Esophagus squamous epithelium (tissue), 5 donors: ENCODE measurements at regions not wholly inside any gene's neighbourhood (a gene's known extent, or its start where the extent isn't known, plus 50 kb on each side); places are given as distances from the start of the nearest gene placed in this dataset.

ENCODE experiments used
- DNase-seq: peaks from one replicate; lab custom pipeline; 2025; lab: John Stamatoyannopoulos, UW
- H3K27ac ChIP-seq, 4 donors: fragments of 200-600 bp; sonication (generic); one replicate each; pipeline ENCODE4 v1.5.1; 2016 to 2019; ENCODE audit warnings: mild to moderate bottlenecking in 1 of 4
- H3K27me3 ChIP-seq, 4 donors: fragments of 200-600 bp; sonication (generic); 1 replicate in 3 of 4; 2 replicates in 1 of 4; pipeline versions ENCODE4 v1.5.1 to v1.6.0; 2017 to 2021; ENCODE audit warnings: antibody characterized with exemption in 1 of 4
- H3K36me3 ChIP-seq, 3 donors: fragments of 200-600 bp; sonication (generic); one replicate each; pipeline ENCODE4 v1.5.1; 2016 to 2019
- H3K4me1 ChIP-seq, 3 donors: fragments of 200-600 bp; sonication (generic); one replicate each; pipeline ENCODE4 v1.5.1; 2017 to 2019
- H3K4me3 ChIP-seq, 4 donors: fragments of 200-600 bp; sonication (generic); 1 replicate in 3 of 4; 2 replicates in 1 of 4; pipeline ENCODE4 v1.5.1; 2016 to 2019; ENCODE audit warnings: mild to moderate bottlenecking in 2 of 4, moderate library complexity in 1 of 4
- H3K9me3 ChIP-seq, 3 donors: fragments of 200-600 bp; sonication (generic); one replicate each; pipeline ENCODE4 v1.5.1; 2016 to 2019
- POLR2A ChIP-seq, 4 donors: fragments of 450-650 bp; IDR thresholded peaks; one replicate each; pipeline ENCODE4 v1.6.1; 2017; ENCODE audit warnings: antibody characterized with exemption in 4 of 4, mild to moderate bottlenecking in 4 of 4, moderate library complexity in 3 of 4
- WGBS, 2 donors: methylation state at CpG; one replicate each; pipeline ENCODE4 v1.1.5; 2018; 5-methylcytosine and 5-hydroxymethylcytosine counted together
- intact Hi-C: fragments of 100-400 bp; cut with DNase I; formaldehyde crosslinking; loops from one replicate; pipeline ENCODE4 v1.15.0; 2022
- TF ChIP-seq, protein P1 (sequence below), 6 experiments: fragments of 450-650 bp in 4 of 6; fragments of 200-600 bp in 2 of 6; sonication (generic) in 2 of 6; IDR thresholded peaks; one replicate each; pipeline ENCODE4 v1.5.1; 2016 to 2019; ENCODE audit warnings: antibody characterized with exemption in 6 of 6, mild to moderate bottlenecking in 4 of 6, moderate library complexity in 4 of 6
- donor health status: DM: yes; HTN: yes; CAD: no.

DNA sequence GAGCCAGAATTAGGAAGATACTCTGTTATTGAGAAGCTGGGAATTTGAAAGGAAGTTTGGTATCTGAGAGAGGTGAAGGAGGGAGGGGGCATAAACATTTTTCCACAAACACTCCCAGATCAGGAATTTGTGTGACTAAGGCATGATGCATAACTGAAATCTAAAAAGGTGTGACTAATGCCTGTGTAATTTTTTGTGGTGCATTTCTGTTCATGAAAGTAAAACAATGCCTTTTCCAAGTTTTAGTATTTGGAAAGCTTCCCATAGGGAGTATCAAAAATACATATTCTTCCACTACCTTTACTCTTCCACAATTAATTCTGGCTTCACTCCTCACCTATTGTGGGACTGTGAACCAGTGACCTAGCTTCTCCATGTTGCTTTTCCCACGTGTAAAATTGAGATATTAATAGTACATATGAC, 56.4 kb upstream of the CAV2 start:
- intact Hi-C loops: no loop called here
- H3K27ac ChIP-seq: peak overlapping the region; percentile 16 to 54 (median 28)
- 6 to 29% methylated on average over 1 of the region's 1 CpG for WGBS, 2 donors
- no peak for TF ChIP-seq POLR2A (IDR thresholded peaks at IDR 0.05)
- TF ChIP-seq, protein P1, sequence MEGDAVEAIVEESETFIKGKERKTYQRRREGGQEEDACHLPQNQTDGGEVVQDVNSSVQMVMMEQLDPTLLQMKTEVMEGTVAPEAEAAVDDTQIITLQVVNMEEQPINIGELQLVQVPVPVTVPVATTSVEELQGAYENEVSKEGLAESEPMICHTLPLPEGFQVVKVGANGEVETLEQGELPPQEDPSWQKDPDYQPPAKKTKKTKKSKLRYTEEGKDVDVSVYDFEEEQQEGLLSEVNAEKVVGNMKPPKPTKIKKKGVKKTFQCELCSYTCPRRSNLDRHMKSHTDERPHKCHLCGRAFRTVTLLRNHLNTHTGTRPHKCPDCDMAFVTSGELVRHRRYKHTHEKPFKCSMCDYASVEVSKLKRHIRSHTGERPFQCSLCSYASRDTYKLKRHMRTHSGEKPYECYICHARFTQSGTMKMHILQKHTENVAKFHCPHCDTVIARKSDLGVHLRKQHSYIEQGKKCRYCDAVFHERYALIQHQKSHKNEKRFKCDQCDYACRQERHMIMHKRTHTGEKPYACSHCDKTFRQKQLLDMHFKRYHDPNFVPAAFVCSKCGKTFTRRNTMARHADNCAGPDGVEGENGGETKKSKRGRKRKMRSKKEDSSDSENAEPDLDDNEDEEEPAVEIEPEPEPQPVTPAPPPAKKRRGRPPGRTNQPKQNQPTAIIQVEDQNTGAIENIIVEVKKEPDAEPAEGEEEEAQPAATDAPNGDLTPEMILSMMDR (IDR thresholded peaks at IDR 0.05): no peak
- no peaks in the 10 kb centered on the region for H3K36me3 ChIP-seq
- H3K9me3 ChIP-seq: no peaks in the 10 kb centered on the region
- peaks cover 0 to 52% (median 14%) of the 10 kb centered on the region in 3 donors for H3K4me1 ChIP-seq
- no peak for DNase-seq
- H3K4me3 ChIP-seq: no peak overlapping the region
- no peaks in the 10 kb centered on the region for H3K27me3 ChIP-seq

DNA sequence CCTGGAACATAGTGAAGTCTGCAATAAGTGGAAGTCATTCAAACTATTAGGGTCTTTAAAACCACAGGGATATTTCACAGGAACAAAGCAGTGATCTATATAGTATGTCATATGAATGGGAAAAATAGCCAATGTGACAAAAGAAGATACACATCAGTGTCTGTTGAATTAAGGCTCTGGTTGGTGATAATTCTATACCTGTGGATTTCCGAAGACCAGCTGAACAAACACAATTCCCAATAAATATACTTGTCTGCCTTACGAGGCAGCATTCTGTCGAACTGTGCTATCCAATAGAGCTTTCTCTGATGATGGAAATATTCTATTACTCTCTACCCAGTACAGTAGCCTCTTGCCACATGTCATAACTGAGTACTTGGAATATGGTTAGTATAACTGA, 55.9 kb upstream of the CAV2 start:
- peak overlapping the region in 3 of 4 donors; percentile 15 to 40 (median 16) for H3K27ac ChIP-seq
- peaks cover 0 to 57% (median 14%) of the 10 kb centered on the region in 3 donors for H3K4me1 ChIP-seq
- H3K9me3 ChIP-seq: no peaks in the 10 kb centered on the region
- WGBS, 2 donors: 87 to 88% methylated on average over 3 of the region's 3 CpGs
- no peak for TF ChIP-seq POLR2A (IDR thresholded peaks at IDR 0.05)
- TF ChIP-seq, protein P1 (IDR thresholded peaks at IDR 0.05): no peak
- no peaks in the 10 kb centered on the region for H3K36me3 ChIP-seq
- intact Hi-C loops: no loop called here
- DNase-seq: no peak
- no peaks in the 10 kb centered on the region for H3K27me3 ChIP-seq
- H3K4me3 ChIP-seq: no peak overlapping the region

DNA sequence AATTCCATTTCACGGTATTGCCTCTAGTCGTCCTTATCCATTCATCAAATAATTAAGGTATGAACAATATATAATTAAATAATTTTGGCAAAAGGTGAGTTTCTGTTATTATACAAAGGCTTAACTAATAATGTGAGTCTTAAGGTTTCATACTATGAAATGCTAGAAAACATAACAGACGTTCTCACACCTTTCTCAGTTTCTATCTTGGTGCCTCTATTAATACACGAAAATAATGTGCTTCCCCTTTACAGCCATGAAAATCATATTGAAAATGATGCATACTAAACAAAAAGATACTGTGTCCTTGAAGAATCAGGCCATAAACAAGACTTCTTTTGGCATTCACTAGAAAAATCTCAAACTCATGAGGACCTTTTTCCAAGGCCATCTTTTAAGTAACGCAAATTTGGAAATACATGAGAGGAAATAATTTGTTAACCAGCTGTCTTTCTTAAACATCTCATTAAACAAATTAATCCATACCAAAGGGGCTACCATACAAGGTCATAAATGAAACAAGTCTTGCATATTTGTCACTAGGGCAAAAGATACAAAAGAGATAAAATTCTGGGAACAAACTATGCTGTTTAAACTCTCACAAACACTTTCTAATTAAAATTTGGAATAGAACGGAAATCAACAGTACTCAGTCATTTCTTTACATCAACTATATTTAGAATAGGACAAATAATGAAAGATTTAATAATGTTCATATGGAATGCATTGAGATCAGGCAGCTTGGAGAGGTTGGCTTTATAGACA, 53.9 kb upstream of the CAV2 start:
- Histone ChIP-seq H3K4me1 (peaks cover 0 to 58% (median 14%) of the 10 kb centered on the region in 3 donors), H3K27ac (peak overlapping the region in 1 of 4 donors; percentile 46), H3K9me3 (no peaks in the 10 kb centered on the region), H3K4me3 (no peak overlapping the region), H3K27me3 (no peaks in the 10 kb centered on the region), H3K36me3 (no peaks in the 10 kb centered on the region)
- intact Hi-C loops: no loop called here
- no peak for TF ChIP-seq POLR2A (IDR thresholded peaks at IDR 0.05)
- TF ChIP-seq, protein P1 (IDR thresholded peaks at IDR 0.05): no peak
- DNase-seq: no peak
- 58 to 71% methylated on average over 6 of the region's 6 CpGs for WGBS, 2 donors

DNA sequence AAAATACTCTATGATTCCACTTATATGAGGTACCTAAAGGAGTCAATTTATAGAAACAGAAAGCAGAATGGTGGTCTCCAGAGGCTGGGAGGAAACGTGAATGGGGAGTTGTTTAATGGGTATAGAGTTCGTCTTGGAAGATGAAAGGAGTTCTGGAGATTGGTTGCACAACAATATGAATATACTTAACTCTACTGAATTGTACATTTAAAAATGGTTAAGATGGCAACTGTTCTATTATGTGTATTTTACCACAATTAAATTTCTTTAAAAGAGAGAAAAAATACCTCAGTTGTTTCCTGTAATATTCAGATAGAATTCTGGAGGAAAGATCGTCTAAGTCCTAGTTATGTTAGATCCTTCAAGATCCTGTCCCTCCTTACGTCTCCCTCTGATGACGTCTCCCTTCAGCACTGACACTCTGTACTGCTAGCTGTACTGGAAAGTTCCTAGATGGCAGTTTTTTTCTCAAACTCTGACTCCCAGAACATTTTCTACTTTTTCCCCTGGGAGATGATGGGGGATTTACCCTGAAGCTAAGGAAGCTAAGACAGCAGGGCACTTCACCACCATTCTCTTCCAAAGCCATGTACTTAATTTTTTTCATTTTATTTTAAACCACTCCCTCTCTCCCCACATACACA, 53.2 kb upstream of the CAV2 start:
- Histone ChIP-seq H3K9me3 (no peaks in the 10 kb centered on the region), H3K4me3 (no peak overlapping the region), H3K27ac (peak overlapping the region in 3 of 4 donors; percentile 12 to 68 (median 46)), H3K36me3 (no peaks in the 10 kb centered on the region), H3K4me1 (peaks cover 0 to 54% (median 14%) of the 10 kb centered on the region in 3 donors), H3K27me3 (no peaks in the 10 kb centered on the region)
- TF ChIP-seq, protein P1 (IDR thresholded peaks at IDR 0.05): no peak
- intact Hi-C loops: no loop called here
- 67 to 77% methylated on average over 5 of the region's 5 CpGs for WGBS, 2 donors
- DNase-seq: no peak

DNA sequence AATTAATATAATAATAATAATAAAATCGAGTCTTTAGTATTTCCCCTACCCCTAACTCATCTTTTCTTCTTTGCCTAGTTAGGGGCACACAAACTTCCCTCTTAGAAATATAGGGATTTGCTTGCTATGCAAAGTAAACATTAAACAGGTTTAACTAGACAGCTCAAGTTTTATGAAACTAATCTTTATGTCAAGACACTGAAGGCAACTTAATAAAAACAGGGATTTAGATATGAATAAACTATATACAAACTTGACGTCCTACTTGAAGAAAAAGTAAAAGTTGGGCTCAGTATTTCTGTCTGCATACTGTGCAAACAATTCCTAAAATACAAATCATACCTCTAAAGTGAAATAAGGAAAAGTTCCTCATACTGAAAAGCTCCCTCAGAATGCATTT, 52.1 kb upstream of the CAV2 start:
- no peak overlapping the region for H3K4me3 ChIP-seq
- peaks cover 0 to 43% (median 10%) of the 10 kb centered on the region in 3 donors for H3K4me1 ChIP-seq
- no peak for DNase-seq
- TF ChIP-seq, protein P1 (IDR thresholded peaks at IDR 0.05): no peak
- TF ChIP-seq POLR2A (IDR thresholded peaks at IDR 0.05): no peak
- H3K27ac ChIP-seq: peak overlapping the region in 2 of 4 donors; percentile 49 to 68
- H3K36me3 ChIP-seq: no peaks in the 10 kb centered on the region
- no peaks in the 10 kb centered on the region for H3K27me3 ChIP-seq
- intact Hi-C loops: no loop called here
- WGBS, 2 donors: 23 to 27% methylated on average over 2 of the region's 2 CpGs
- H3K9me3 ChIP-seq: no peaks in the 10 kb centered on the region
